ENCODE measurements at regions not wholly inside any gene's neighbourhood (a gene's known extent, or its start where the extent isn't known, plus 50 kb on each side); places are given as distances from the start of the nearest gene placed in this dataset.

- no peaks in the 10 kb centered on the region for H3K9me3 ChIP-seq (ENCODE audit: control insufficient read depth, insufficient read depth, low read length)
- H3K4me3 ChIP-seq (ENCODE audit: low read depth, low read length), result no peak overlapping the region
- no peaks in the 10 kb centered on the region for H3K27me3 ChIP-seq (ENCODE audit: control insufficient read depth, insufficient read depth, low read length)
- no peak overlapping the region for H3K9ac ChIP-seq (ENCODE audit: low read depth, low read length)
- H3K4me1 ChIP-seq (ENCODE audit: control insufficient read depth, insufficient read depth, low read length), result no peaks in the 10 kb centered on the region
- H3K36me3 ChIP-seq (ENCODE audit: control insufficient read depth, insufficient read depth, low read length), result no peaks in the 10 kb centered on the region
These were observed 527.5 kb upstream of the NBEA start for GRCh38 chr13:34414616-34415015.

- Histone ChIP-seq H3K4me1 (ENCODE audit: control insufficient read depth, insufficient read depth, low read length) (no peaks in the 10 kb centered on the region), H3K9ac (ENCODE audit: low read depth, low read length) (no peak overlapping the region), H3K9me3 (ENCODE audit: control insufficient read depth, insufficient read depth, low read length) (no peaks in the 10 kb centered on the region), H3K4me3 (ENCODE audit: low read depth, low read length) (no peak overlapping the region), H3K27me3 (ENCODE audit: control insufficient read depth, insufficient read depth, low read length) (no peaks in the 10 kb centered on the region), H3K36me3 (ENCODE audit: control insufficient read depth, insufficient read depth, low read length) (no peaks in the 10 kb centered on the region)
These were observed 525.1 kb upstream of the NBEA start for GRCh38 chr13:34416971-34417380.

DNA sequence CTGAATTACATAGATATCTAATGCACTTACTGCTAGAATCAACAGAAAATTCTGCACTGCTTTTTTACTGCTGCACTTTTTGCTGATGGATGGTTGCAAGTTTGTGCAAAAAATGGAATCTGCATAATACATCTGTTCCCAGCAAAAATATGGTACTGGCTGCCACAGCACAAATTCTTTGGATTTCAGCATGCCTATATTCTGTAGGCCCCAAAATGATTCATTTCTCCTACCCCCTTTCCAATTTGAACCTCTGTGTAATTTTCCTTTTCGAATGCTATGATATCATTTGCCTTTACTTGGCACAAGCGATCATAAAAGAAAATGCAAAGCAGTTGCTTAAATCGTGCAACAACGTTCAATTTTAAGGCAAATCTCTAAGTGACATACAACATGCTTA is 524.2 kb upstream of the NBEA start:
- no peak overlapping the region for H3K4me3 ChIP-seq (ENCODE audit: low read depth, low read length)
- no peaks in the 10 kb centered on the region for H3K36me3 ChIP-seq (ENCODE audit: control insufficient read depth, insufficient read depth, low read length)
- H3K9me3 ChIP-seq (ENCODE audit: control insufficient read depth, insufficient read depth, low read length), result no peaks in the 10 kb centered on the region
- H3K4me1 ChIP-seq (ENCODE audit: control insufficient read depth, insufficient read depth, low read length), result no peaks in the 10 kb centered on the region
- no peak overlapping the region for H3K9ac ChIP-seq (ENCODE audit: low read depth, low read length)
- H3K27me3 ChIP-seq (ENCODE audit: control insufficient read depth, insufficient read depth, low read length), result no peaks in the 10 kb centered on the region

DNA sequence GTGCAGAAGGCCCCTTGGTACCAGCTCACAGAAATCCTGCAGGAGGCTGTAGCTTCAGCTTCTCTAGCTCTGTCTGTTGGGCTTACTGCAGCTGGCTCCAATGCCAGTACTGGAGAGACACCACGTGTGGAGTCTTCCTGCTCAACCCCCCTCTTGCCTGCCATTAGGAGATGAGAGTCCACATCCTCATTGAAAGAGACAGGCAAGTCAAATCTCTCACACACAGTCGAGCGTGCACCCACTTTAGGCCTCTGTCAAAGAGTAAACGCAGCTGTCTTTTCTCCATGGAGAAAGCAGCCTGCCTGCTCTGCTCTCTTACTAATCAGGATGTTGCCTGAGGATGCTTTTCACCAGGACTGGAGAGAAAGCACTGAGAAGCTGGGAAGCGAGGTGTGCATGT is 523.0 kb upstream of the NBEA start:
- Histone ChIP-seq H3K9me3 (ENCODE audit: control insufficient read depth, insufficient read depth, low read length) (no peaks in the 10 kb centered on the region), H3K9ac (ENCODE audit: low read depth, low read length) (no peak overlapping the region), H3K36me3 (ENCODE audit: control insufficient read depth, insufficient read depth, low read length) (no peaks in the 10 kb centered on the region), H3K4me1 (ENCODE audit: control insufficient read depth, insufficient read depth, low read length) (no peaks in the 10 kb centered on the region), H3K4me3 (ENCODE audit: low read depth, low read length) (no peak overlapping the region), H3K27me3 (ENCODE audit: control insufficient read depth, insufficient read depth, low read length) (no peaks in the 10 kb centered on the region)

DNA sequence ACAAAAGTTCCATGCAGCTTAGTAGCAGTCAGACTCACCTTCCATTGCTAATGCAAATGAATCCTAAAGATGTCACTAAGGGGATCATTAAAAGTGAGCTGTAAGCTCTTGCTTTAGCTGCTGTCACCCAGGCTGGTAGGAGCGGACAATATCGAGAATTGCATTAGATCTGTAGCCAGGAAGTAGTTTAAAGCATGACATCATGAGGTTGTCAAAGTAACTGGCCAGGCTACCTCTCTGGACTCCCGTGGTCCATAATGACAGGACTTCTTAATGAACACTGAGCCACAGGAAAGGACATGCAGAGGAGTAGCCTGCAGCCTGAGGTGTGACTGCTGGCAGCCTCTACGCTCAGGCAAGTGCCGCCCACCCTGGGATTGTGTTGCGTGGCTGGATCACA is 522.3 kb upstream of the NBEA start:
- H3K4me1 ChIP-seq (ENCODE audit: control insufficient read depth, insufficient read depth, low read length), result no peaks in the 10 kb centered on the region
- H3K9me3 ChIP-seq (ENCODE audit: control insufficient read depth, insufficient read depth, low read length), result no peaks in the 10 kb centered on the region
- no peaks in the 10 kb centered on the region for H3K36me3 ChIP-seq (ENCODE audit: control insufficient read depth, insufficient read depth, low read length)
- no peaks in the 10 kb centered on the region for H3K27me3 ChIP-seq (ENCODE audit: control insufficient read depth, insufficient read depth, low read length)
- H3K4me3 ChIP-seq (ENCODE audit: low read depth, low read length), result no peak overlapping the region
- H3K9ac ChIP-seq (ENCODE audit: low read depth, low read length), result no peak overlapping the region

GRCh38 chr13:34420702-34421346 is 521.2 kb upstream of the NBEA start:
- Histone ChIP-seq H3K27me3 (ENCODE audit: control insufficient read depth, insufficient read depth, low read length) (no peaks in the 10 kb centered on the region), H3K36me3 (ENCODE audit: control insufficient read depth, insufficient read depth, low read length) (no peaks in the 10 kb centered on the region), H3K9ac (ENCODE audit: low read depth, low read length) (no peak overlapping the region), H3K4me3 (ENCODE audit: low read depth, low read length) (no peak overlapping the region), H3K4me1 (ENCODE audit: control insufficient read depth, insufficient read depth, low read length) (no peaks in the 10 kb centered on the region), H3K9me3 (ENCODE audit: control insufficient read depth, insufficient read depth, low read length) (no peaks in the 10 kb centered on the region)

DNA sequence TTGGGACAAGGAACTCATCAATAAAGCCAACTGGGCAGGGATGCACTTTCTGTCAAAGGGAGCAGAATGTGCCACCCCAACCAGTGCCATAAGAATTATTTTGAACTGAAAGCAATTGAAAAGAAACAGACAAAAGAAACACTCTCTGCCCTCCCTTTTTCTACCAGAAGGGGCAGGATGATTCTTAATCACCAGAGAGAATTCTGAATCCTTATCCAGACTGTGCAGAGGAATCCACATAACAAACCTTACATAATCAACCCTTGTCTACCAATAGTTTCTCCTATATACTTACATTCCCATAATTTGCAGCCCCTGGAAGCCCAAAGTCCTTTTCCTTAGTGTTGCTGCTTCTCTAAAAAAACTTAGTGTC is 520.7 kb upstream of the NBEA start:
- Histone ChIP-seq H3K36me3 (ENCODE audit: control insufficient read depth, insufficient read depth, low read length) (no peaks in the 10 kb centered on the region), H3K4me1 (ENCODE audit: control insufficient read depth, insufficient read depth, low read length) (no peaks in the 10 kb centered on the region), H3K4me3 (ENCODE audit: low read depth, low read length) (no peak overlapping the region), H3K9ac (ENCODE audit: low read depth, low read length) (no peak overlapping the region), H3K27me3 (ENCODE audit: control insufficient read depth, insufficient read depth, low read length) (no peaks in the 10 kb centered on the region), H3K9me3 (ENCODE audit: control insufficient read depth, insufficient read depth, low read length) (no peaks in the 10 kb centered on the region)

GRCh38 chr13:34421858-34422475 is 520.1 kb upstream of the NBEA start:
- no peaks in the 10 kb centered on the region for H3K4me1 ChIP-seq (ENCODE audit: control insufficient read depth, insufficient read depth, low read length)
- no peaks in the 10 kb centered on the region for H3K9me3 ChIP-seq (ENCODE audit: control insufficient read depth, insufficient read depth, low read length)
- no peak overlapping the region for H3K9ac ChIP-seq (ENCODE audit: low read depth, low read length)
- H3K36me3 ChIP-seq (ENCODE audit: control insufficient read depth, insufficient read depth, low read length), result no peaks in the 10 kb centered on the region
- H3K27me3 ChIP-seq (ENCODE audit: control insufficient read depth, insufficient read depth, low read length), result no peaks in the 10 kb centered on the region
- H3K4me3 ChIP-seq (ENCODE audit: low read depth, low read length), result no peak overlapping the region

GRCh38 chr13:34422956-34423355 is 519.1 kb upstream of the NBEA start:
- Histone ChIP-seq H3K9ac (ENCODE audit: low read depth, low read length) (no peak overlapping the region), H3K27me3 (ENCODE audit: control insufficient read depth, insufficient read depth, low read length) (no peaks in the 10 kb centered on the region), H3K4me1 (ENCODE audit: control insufficient read depth, insufficient read depth, low read length) (no peaks in the 10 kb centered on the region), H3K36me3 (ENCODE audit: control insufficient read depth, insufficient read depth, low read length) (no peaks in the 10 kb centered on the region), H3K4me3 (ENCODE audit: low read depth, low read length) (no peak overlapping the region), H3K9me3 (ENCODE audit: control insufficient read depth, insufficient read depth, low read length) (no peaks in the 10 kb centered on the region)

DNA sequence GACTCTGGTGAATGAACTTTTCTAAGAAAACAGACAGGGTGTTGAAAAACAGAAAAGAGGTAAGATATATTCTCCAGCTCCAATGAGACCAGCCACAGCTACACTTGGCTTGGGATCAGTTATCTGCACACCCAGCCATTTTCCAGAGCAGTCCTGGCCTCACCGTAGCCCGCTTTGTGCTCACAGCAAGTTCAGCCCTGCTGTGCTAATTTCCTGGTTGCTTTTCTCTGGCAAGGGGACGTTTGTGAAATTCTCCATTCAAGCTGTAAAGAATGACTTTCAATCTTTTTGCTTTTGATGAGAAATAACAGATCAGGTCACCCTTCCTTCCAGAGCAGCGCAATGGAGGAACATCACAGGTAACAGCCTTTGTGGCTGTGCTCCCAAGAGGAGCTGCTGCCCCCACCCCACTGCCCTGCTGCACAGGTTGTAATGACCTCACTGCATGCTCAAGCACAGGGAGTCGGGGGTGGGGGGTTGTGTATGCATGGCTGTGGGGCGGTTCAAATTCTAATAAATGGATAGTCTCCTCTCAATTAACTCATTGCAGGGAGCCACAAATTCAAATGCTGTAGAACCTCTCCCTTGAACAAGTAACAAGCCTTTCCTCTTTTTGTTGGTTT is 516.6 kb upstream of the NBEA start:
- H3K4me1 ChIP-seq (ENCODE audit: control insufficient read depth, insufficient read depth, low read length), result no peaks in the 10 kb centered on the region
- H3K9me3 ChIP-seq (ENCODE audit: control insufficient read depth, insufficient read depth, low read length), result no peaks in the 10 kb centered on the region
- H3K36me3 ChIP-seq (ENCODE audit: control insufficient read depth, insufficient read depth, low read length), result no peaks in the 10 kb centered on the region
- H3K4me3 ChIP-seq (ENCODE audit: low read depth, low read length), result no peak overlapping the region
- H3K9ac ChIP-seq (ENCODE audit: low read depth, low read length), result no peak overlapping the region
- H3K27me3 ChIP-seq (ENCODE audit: control insufficient read depth, insufficient read depth, low read length), result no peaks in the 10 kb centered on the region

- Histone ChIP-seq H3K27me3 (ENCODE audit: control insufficient read depth, insufficient read depth, low read length) (no peaks in the 10 kb centered on the region), H3K9ac (ENCODE audit: low read depth, low read length) (no peak overlapping the region), H3K4me3 (ENCODE audit: low read depth, low read length) (no peak overlapping the region), H3K9me3 (ENCODE audit: control insufficient read depth, insufficient read depth, low read length) (no peaks in the 10 kb centered on the region), H3K36me3 (ENCODE audit: control insufficient read depth, insufficient read depth, low read length) (no peaks in the 10 kb centered on the region), H3K4me1 (ENCODE audit: control insufficient read depth, insufficient read depth, low read length) (no peaks in the 10 kb centered on the region)
These were observed 513.2 kb upstream of the NBEA start for GRCh38 chr13:34428911-34429310.

- Histone ChIP-seq H3K4me3 (ENCODE audit: low read depth, low read length) (no peak overlapping the region), H3K4me1 (ENCODE audit: control insufficient read depth, insufficient read depth, low read length) (no peaks in the 10 kb centered on the region), H3K9ac (ENCODE audit: low read depth, low read length) (no peak overlapping the region), H3K36me3 (ENCODE audit: control insufficient read depth, insufficient read depth, low read length) (no peaks in the 10 kb centered on the region), H3K9me3 (ENCODE audit: control insufficient read depth, insufficient read depth, low read length) (no peaks in the 10 kb centered on the region), H3K27me3 (ENCODE audit: control insufficient read depth, insufficient read depth, low read length) (no peaks in the 10 kb centered on the region)
These were observed 511.8 kb upstream of the NBEA start for GRCh38 chr13:34430294-34430693.
